MM.1S (cell line): ENCODE measurements at regions not wholly inside any gene's neighbourhood (a gene's known extent, or its start where the extent isn't known, plus 50 kb on each side); places are given as distances from the start of the nearest gene placed in this dataset.

Experiments
- EZH2 ChIP-seq: fragments of 300-600 bp; sonication (generic); optimal IDR thresholded peaks from 2 replicates; pipeline ENCODE3; 2017; ENCODE audit warnings: low read depth, mild to moderate bottlenecking, antibody characterized with exemption, low read length, mixed read lengths
- TF ChIP-seq, protein P1 (sequence below): fragments of 300-600 bp; sonication (generic); IDR thresholded peaks from 2 replicates; pipeline ENCODE4 v1.5.1; 2016; ENCODE audit warnings: antibody characterized with exemption, low read length, mixed read lengths

DNA sequence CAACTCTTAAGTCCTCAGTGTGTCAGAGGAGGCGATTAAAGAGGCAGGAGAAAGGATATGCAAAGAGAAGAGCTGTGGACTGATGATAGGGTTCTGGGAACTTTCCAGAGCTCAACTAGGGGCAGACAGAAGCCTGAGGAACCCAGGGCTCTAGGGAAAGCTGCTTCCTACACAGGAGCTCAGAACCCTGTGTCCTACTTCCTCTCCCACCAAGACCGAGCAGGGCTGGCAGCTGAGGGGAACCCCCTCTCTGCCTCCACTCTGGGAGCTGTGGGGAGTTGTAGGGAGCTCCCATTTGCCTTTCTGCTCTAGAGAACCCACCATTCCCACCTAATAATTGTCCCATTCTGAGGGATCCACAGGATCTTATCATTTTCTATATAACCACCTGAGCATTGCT, 674.3 kb downstream of the ACTL7B start:
- no peak for TF ChIP-seq EZH2
- TF ChIP-seq, protein P1, sequence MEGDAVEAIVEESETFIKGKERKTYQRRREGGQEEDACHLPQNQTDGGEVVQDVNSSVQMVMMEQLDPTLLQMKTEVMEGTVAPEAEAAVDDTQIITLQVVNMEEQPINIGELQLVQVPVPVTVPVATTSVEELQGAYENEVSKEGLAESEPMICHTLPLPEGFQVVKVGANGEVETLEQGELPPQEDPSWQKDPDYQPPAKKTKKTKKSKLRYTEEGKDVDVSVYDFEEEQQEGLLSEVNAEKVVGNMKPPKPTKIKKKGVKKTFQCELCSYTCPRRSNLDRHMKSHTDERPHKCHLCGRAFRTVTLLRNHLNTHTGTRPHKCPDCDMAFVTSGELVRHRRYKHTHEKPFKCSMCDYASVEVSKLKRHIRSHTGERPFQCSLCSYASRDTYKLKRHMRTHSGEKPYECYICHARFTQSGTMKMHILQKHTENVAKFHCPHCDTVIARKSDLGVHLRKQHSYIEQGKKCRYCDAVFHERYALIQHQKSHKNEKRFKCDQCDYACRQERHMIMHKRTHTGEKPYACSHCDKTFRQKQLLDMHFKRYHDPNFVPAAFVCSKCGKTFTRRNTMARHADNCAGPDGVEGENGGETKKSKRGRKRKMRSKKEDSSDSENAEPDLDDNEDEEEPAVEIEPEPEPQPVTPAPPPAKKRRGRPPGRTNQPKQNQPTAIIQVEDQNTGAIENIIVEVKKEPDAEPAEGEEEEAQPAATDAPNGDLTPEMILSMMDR = no peak
